T-cell (primary cell): ENCODE measurements at regions not wholly inside any gene's neighbourhood (a gene's known extent, or its start where the extent isn't known, plus 50 kb on each side); places are given as distances from the start of the nearest gene placed in this dataset.

Source experiments
- ATAC-seq, 4 experiments: fragments of 200-7000 bp in 3 of 4; fragments of 150-1000 bp in 1 of 4; cut with Tn5 transposase; replicated peaks in 1 of 4; 1 replicate in 3 of 4; 2 replicates in 1 of 4; pipeline ENCODE4 v1.10.0; 2021; ENCODE audit warnings: moderate library complexity in 3 of 4, mild to moderate bottlenecking in 2 of 4, moderate number of reproducible peaks in 1 of 4
- CTCF ChIA-PET, 2 donors: fragments of 300-600 bp; sonication (Branson Sonifier 250); formaldehyde crosslinking; loops; one replicate each; lab custom pipeline; 2022; ENCODE audit warnings: antibody characterized with exemption in 2 of 2; lab: Charles Lee
- POLR2A ChIA-PET, 2 donors: fragments of 300-600 bp; sonication (Branson Sonifier 250); formaldehyde crosslinking; loops; one replicate each; lab custom pipeline; 2022; ENCODE audit warnings: antibody characterized with exemption in 2 of 2; lab: Charles Lee
- DNase-seq, 35 experiments: peaks; one replicate each; pipeline versions ENCODE4 v3.0.0 to v3.0.0-alpha.2; 2013 to 2023
- H3K27ac ChIP-seq: one replicate; pipeline ENCODE4 v1.5.1; 2013; ENCODE audit warnings: low read length
- H3K27me3 ChIP-seq, 2 experiments: replicated peaks in 1 of 2; 1 replicate in 1 of 2; 2 replicates in 1 of 2; pipeline versions ENCODE4 v1.6.1 to v1.7.0; 2013; ENCODE audit warnings: low read length in 1 of 2, mixed read lengths in 1 of 2; ENCODE audit not compliant: control insufficient read depth in 2 of 2, insufficient read depth in 2 of 2; ENCODE audit errors: extremely low read depth in 1 of 2
- H3K36me3 ChIP-seq, 2 donors: 1 replicate in 1 of 2; 2 replicates in 1 of 2; pipeline versions ENCODE4 v1.6.1 to v1.7.0; 2013; ENCODE audit warnings: low read length in 1 of 2; ENCODE audit not compliant: control insufficient read depth in 2 of 2, insufficient read depth in 1 of 2; ENCODE audit errors: extremely low read depth in 1 of 2
- H3K4me1 ChIP-seq, 2 experiments: 1 replicate in 1 of 2; 2 replicates in 1 of 2; pipeline versions ENCODE4 v1.6.1 to v1.7.0; 2013; ENCODE audit warnings: low read length in 2 of 2, mixed read lengths in 1 of 2; ENCODE audit not compliant: insufficient read depth in 2 of 2, control insufficient read depth in 1 of 2; ENCODE audit errors: extremely low read depth in 1 of 2
- H3K4me3 ChIP-seq, 2 donors: 1 replicate in 1 of 2; 2 replicates in 1 of 2; pipeline versions ENCODE4 v1.5.1 to v1.7.0; 2013; ENCODE audit warnings: mild to moderate bottlenecking in 2 of 2, low read length in 1 of 2, moderate library complexity in 1 of 2; ENCODE audit not compliant: control insufficient read depth in 1 of 2; ENCODE audit errors: extremely low read depth in 1 of 2
- H3K9me3 ChIP-seq: 2 replicates; pipeline ENCODE4 v1.7.0; 2013
- H3K27ac Mint-ChIP-seq, 2 donors: one replicate each; pipeline ENCODE4 v1.8.0; 2020 to 2021; ENCODE audit warnings: mild to moderate bottlenecking in 2 of 2, mixed read lengths in 2 of 2
- H3K27me3 Mint-ChIP-seq, 2 donors: one replicate each; pipeline ENCODE4 v1.8.0; 2021 to 2022; ENCODE audit warnings: mixed read lengths in 2 of 2
- H3K36me3 Mint-ChIP-seq: one replicate; pipeline ENCODE4 v1.8.0; 2021; ENCODE audit warnings: mixed read lengths
- H3K4me1 Mint-ChIP-seq, 3 donors: one replicate each; pipeline ENCODE4 v1.8.0; 2020 to 2022; ENCODE audit warnings: mixed read lengths in 3 of 3, mild to moderate bottlenecking in 1 of 3
- H3K4me3 Mint-ChIP-seq, 3 donors: one replicate each; pipeline ENCODE4 v1.8.0; 2020 to 2022; ENCODE audit warnings: mild to moderate bottlenecking in 3 of 3, mixed read lengths in 3 of 3, moderate library complexity in 3 of 3
- H3K9me3 Mint-ChIP-seq, 3 donors: one replicate each; pipeline ENCODE4 v1.8.0; 2020 to 2022; ENCODE audit warnings: mixed read lengths in 3 of 3
- WGBS: methylation state at CpG from one replicate; pipeline ENCODE4 v1.1.5; 2013; ENCODE audit warnings: missing lambda C conversion rate; ENCODE audit not compliant: insufficient coverage; 5-methylcytosine and 5-hydroxymethylcytosine counted together

DNA sequence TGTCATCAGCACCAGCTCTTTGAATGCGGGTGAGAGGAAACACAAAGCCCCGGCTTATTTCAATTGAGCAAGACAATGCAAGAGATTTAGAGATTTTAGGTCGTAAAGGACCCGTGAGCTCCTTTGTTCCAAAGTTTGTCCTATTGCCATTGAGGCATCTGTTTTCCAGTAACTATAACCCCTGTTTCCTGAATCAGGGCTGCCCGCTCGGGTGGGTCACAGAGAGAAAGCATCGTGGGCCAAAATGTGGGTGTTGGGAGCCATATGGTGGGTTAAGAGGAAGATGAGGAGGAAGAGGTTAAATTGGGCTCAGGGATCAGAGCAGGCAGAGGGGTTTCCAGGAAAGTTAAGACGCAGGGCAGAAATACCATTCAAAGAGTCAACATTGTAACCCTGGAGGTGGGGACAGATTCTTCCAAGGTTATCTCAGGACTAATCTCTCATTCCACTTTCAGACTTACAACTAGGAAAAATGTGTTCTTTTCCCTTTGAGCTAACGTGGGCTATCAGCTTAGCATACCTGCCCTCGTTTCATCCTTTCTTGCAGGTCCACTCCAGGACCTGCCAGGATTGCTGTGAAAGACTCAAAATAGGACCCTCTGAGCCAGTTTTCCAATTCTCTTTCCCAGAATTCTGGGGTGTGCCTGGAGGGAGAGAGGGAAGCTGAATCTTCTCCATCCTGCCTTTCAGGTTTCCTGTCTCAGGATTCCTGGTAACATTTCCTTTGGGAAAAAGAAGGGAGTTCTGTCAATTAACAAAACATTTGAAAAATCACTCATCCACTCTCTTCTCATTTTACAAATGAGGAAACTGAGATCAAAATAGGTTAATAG lies 95.5 kb upstream of the TAF11L2 start:
- Mint-ChIP-seq H3K9me3 (peaks cover 0 to 12% (median 0%) of the 10 kb centered on the region in 3 donors), H3K27me3 (no peaks in the 10 kb centered on the region), H3K4me3 (no peak overlapping the region), H3K36me3 (no peaks in the 10 kb centered on the region), H3K4me1 (no peaks in the 10 kb centered on the region), H3K27ac (no peak overlapping the region)
- Histone ChIP-seq H3K9me3 (no peaks in the 10 kb centered on the region), H3K4me1 (no peaks in the 10 kb centered on the region), H3K4me3 (no peak overlapping the region), H3K27me3 (no peaks in the 10 kb centered on the region), H3K36me3 (no peaks in the 10 kb centered on the region), H3K27ac (no peak overlapping the region)
- 84% methylated on average over 8 of the region's 10 CpGs for WGBS
- ChIA-PET CTCF (no interaction called here), POLR2A (no interaction called here)
- DNase-seq = no peak
- no peak for ATAC-seq

DNA sequence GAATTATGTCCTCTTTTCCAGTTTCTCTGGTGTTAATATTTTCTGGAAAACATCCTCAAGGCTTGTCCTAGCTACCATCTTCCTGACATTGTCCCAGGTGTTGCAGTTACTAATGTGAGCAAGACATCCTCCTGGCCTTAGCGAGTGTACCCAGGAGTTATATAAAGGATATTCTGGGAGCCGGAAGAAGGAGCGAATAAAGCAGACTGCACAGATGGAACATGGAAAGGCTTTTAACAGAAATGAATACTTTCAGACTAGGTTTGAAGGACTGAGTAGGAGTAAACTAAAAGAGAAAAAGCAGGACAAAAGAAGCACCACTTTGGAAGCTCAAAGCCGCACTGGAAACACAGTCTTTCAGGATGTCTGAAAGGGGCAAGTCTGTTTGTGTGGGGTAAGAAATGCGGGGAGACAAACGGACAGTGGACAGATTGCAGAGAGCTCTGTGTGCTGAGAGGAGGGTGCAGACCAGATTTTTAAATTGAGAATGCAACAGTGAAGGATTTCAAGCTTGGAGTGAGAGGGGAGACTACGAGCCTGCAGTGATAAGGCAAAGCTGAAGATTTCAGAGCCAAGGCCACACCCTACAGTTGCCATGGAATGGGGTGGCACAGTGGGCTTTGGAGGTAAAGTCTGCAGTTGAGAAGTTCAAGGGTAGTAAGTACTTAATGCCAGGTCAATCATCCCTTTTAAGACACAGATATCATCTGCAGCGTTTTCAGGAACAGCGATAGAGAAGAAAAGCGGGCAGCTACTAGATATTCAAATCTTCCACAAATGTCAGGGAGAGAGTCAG lies 94.1 kb upstream of the TAF11L2 start:
- Mint-ChIP-seq H3K36me3 (no peaks in the 10 kb centered on the region), H3K27ac (no peak overlapping the region), H3K27me3 (no peaks in the 10 kb centered on the region), H3K9me3 (peaks cover 0 to 8% (median 0%) of the 10 kb centered on the region in 3 donors), H3K4me3 (no peak overlapping the region), H3K4me1 (no peaks in the 10 kb centered on the region)
- Histone ChIP-seq H3K4me1 (no peaks in the 10 kb centered on the region), H3K9me3 (no peaks in the 10 kb centered on the region), H3K27ac (no peak overlapping the region), H3K27me3 (no peaks in the 10 kb centered on the region), H3K36me3 (no peaks in the 10 kb centered on the region), H3K4me3 (no peak overlapping the region)
- ATAC-seq = no peak
- no peak for DNase-seq
- POLR2A ChIA-PET = interaction anchor here in 1 of 2 donors (0.6 kb wide), 1 partner anchor 8 kb away, joined by 3 read pairs; no protein-coding TSS in a partner anchor
- CTCF ChIA-PET = no interaction called here
- 79% methylated on average over 7 of the region's 10 CpGs for WGBS

DNA sequence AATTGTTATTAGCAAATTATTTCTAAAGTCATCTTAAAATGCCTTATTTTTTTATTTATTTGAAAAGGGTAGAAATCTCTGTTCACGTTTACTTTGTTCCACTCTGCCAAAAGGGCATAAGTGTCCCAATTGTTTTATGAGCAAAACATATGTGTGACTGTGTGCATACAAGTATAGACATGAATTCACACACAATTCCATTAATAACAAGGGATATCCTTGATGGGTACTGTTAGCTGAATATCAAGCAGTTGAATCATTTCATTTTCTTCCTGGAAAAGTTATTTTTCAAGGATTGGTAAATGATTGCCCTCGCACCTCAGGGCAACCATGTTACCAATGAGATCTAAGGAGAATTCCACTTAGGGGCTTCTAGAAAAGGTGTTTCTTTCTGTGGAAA lies 92.1 kb upstream of the TAF11L2 start:
- DNase-seq (no peak), ATAC-seq (no peak)
- no peaks in the 10 kb centered on the region for H3K36me3 ChIP-seq
- ChIA-PET CTCF (no interaction called here), POLR2A (no interaction called here)
- no peak overlapping the region for H3K27ac Mint-ChIP-seq
- H3K4me3 ChIP-seq = no peak overlapping the region
- H3K36me3 Mint-ChIP-seq = no peaks in the 10 kb centered on the region
- H3K27ac ChIP-seq = no peak overlapping the region
- H3K4me1 ChIP-seq = no peaks in the 10 kb centered on the region
- WGBS = 100% methylated on average over 1 of the region's 2 CpGs
- no peaks in the 10 kb centered on the region for H3K27me3 ChIP-seq
- no peaks in the 10 kb centered on the region for H3K4me1 Mint-ChIP-seq
- no peaks in the 10 kb centered on the region for H3K9me3 ChIP-seq
- peaks cover 0 to 2% (median 0%) of the 10 kb centered on the region in 3 donors for H3K9me3 Mint-ChIP-seq
- no peak overlapping the region for H3K4me3 Mint-ChIP-seq
- H3K27me3 Mint-ChIP-seq = no peaks in the 10 kb centered on the region

DNA sequence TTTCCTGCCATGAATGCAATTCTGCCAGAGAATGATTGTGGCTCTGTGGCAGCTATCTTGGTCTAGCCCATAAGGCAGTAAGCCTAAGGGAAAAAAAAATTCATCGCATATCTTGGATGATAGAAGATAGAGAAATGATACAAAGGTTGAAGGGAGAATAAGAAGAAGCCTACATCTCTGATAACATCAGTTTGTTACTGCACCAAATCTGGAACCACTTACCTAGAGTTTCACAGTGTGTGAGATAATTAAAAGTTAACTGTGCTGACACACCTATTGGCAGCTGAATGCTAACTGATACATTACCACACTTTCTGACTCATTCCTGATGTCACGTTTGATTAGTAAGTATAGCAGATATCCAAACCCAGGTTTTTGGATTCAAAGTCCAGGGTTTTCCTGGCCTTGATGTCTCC lies 91.6 kb upstream of the TAF11L2 start:
- no peaks in the 10 kb centered on the region for H3K36me3 ChIP-seq
- no peaks in the 10 kb centered on the region for H3K9me3 ChIP-seq
- ATAC-seq = no peak
- H3K9me3 Mint-ChIP-seq = peaks cover 0 to 2% (median 0%) of the 10 kb centered on the region in 3 donors
- H3K4me1 Mint-ChIP-seq = no peaks in the 10 kb centered on the region
- H3K27me3 ChIP-seq = no peaks in the 10 kb centered on the region
- H3K4me3 ChIP-seq = no peak overlapping the region
- ChIA-PET POLR2A (no interaction called here), CTCF (no interaction called here)
- H3K27ac Mint-ChIP-seq = no peak overlapping the region
- no peaks in the 10 kb centered on the region for H3K27me3 Mint-ChIP-seq
- DNase-seq = no peak
- WGBS = 100% methylated on average over 1 of the region's 2 CpGs
- no peaks in the 10 kb centered on the region for H3K36me3 Mint-ChIP-seq
- no peaks in the 10 kb centered on the region for H3K4me1 ChIP-seq
- H3K27ac ChIP-seq = no peak overlapping the region
- H3K4me3 Mint-ChIP-seq = no peak overlapping the region

DNA sequence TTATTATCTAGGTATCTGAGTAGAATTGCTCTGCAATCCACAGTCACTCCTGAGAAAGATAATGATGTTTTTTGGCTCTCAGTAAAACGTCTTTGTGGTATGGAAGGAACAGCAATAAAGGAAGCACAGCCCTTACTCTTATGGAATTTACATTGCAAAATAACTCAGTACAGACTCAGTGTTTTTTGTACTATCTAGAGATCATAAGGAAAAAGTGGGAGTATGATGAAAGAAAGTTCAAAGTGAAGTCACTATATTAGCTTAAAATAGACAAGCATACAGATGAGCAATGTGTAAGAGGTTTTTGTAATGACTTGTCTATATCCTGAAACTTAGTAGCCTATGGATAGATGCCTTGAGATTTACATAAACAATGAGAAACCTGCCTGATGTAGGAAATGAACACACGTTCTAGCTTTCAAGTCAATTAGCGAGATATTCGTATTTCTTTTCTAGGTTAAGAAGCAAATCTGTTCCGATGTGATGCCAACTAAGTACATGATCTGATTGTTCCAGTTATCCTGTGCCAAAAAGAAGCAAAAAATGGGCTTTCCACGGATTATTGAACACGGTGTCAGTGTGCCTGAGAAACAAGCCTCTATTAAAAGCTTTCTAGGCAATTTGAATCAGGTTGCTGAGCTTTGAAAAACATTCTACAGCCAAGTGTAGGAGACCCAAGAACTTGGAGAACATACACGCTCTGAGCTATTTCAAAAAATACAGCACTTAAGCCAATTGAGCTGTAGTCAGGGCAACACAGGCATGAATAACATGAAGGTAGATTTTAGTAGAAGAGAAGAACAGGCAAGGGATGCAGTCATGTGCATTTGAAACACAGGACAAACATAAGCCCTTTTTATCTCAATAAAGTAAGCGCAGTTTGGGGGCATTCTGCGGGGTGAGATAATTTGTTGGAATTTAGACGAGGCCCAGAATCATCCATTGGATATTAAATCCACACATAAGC lies 86.3 kb upstream of the TAF11L2 start:
- H3K4me1 ChIP-seq = no peaks in the 10 kb centered on the region
- DNase-seq (no peak), ATAC-seq (no peak)
- H3K9me3 Mint-ChIP-seq = peaks cover 0 to 4% (median 0%) of the 10 kb centered on the region in 3 donors
- no peak overlapping the region for H3K27ac ChIP-seq
- H3K36me3 ChIP-seq = no peaks in the 10 kb centered on the region
- no peaks in the 10 kb centered on the region for H3K4me1 Mint-ChIP-seq
- ChIA-PET POLR2A (no interaction called here), CTCF (no interaction called here)
- no peak overlapping the region for H3K27ac Mint-ChIP-seq
- no peaks in the 10 kb centered on the region for H3K27me3 Mint-ChIP-seq
- no peak overlapping the region for H3K4me3 Mint-ChIP-seq
- 86% methylated on average over 5 of the region's 11 CpGs for WGBS
- no peaks in the 10 kb centered on the region for H3K27me3 ChIP-seq
- no peaks in the 10 kb centered on the region for H3K9me3 ChIP-seq
- no peaks in the 10 kb centered on the region for H3K36me3 Mint-ChIP-seq
- H3K4me3 ChIP-seq = no peak overlapping the region
